ENCODE measurements at regions not wholly inside any gene's neighbourhood (a gene's known extent, or its start where the extent isn't known, plus 50 kb on each side); places are given as distances from the start of the nearest gene placed in this dataset.
"Not testable (repeated sequence)": the region's sequence is repeated elsewhere in the genome, so short reads cannot be mapped to it uniquely, and the experiment has no call there.

GRCh38 chr7:97377713-97378112 is 260.2 kb downstream of the SDHAF3 start:
- no peak for DNase-seq (ENCODE audit: low spot score)

GRCh38 chr7:97381815-97382554 is 264.5 kb downstream of the SDHAF3 start:
- DNase-seq (ENCODE audit: low spot score): no peak

- no peak for DNase-seq (ENCODE audit: low spot score)
Observed at GRCh38 chr7:97390052-97390451, 272.6 kb downstream of the SDHAF3 start.

GRCh38 chr7:97390915-97391593 is 273.6 kb downstream of the SDHAF3 start:
- DNase-seq (ENCODE audit: low spot score): no peak

GRCh38 chr7:97401398-97401797 is 283.9 kb downstream of the SDHAF3 start:
- no peak for DNase-seq (ENCODE audit: low spot score)

- DNase-seq (ENCODE audit: low spot score): no peak
Observed at GRCh38 chr7:97405835-97406234, 288.3 kb downstream of the SDHAF3 start.

GRCh38 chr7:97407106-97407505 is 289.6 kb downstream of the SDHAF3 start:
- DNase-seq (ENCODE audit: low spot score): no peak

GRCh38 chr7:97409346-97409745 is 291.8 kb downstream of the SDHAF3 start:
- DNase-seq (ENCODE audit: low spot score): no peak

GRCh38 chr7:97418312-97418711 is 300.8 kb downstream of the SDHAF3 start:
- DNase-seq (ENCODE audit: low spot score): peak; percentile 26

- no peak for DNase-seq (ENCODE audit: low spot score)
Observed at GRCh38 chr7:97419898-97420297, 302.4 kb downstream of the SDHAF3 start.

- DNase-seq (ENCODE audit: low spot score): peak; percentile 35
Observed at GRCh38 chr7:97421307-97421930, 303.9 kb downstream of the SDHAF3 start.

GRCh38 chr7:97422046-97422445 is 304.5 kb downstream of the SDHAF3 start:
- DNase-seq (ENCODE audit: low spot score): no peak

- DNase-seq (ENCODE audit: low spot score): no peak
Observed at GRCh38 chr7:97430006-97430405, 301.9 kb upstream of the TAC1 start.

GRCh38 chr7:97439637-97440214 is 292.2 kb upstream of the TAC1 start:
- DNase-seq (ENCODE audit: low spot score): no peak

GRCh38 chr7:97446361-97446760 is 285.5 kb upstream of the TAC1 start:
- DNase-seq (ENCODE audit: low spot score): no peak

- DNase-seq (ENCODE audit: low spot score): not testable (repeated sequence)
Observed at GRCh38 chr7:97449448-97449847, 282.4 kb upstream of the TAC1 start.

- no peak for DNase-seq (ENCODE audit: low spot score)
Observed at GRCh38 chr7:97450516-97450915, 281.4 kb upstream of the TAC1 start.

- DNase-seq (ENCODE audit: low spot score): no peak
Observed at GRCh38 chr7:97454636-97455035, 277.2 kb upstream of the TAC1 start.

GRCh38 chr7:97457054-97457453 is 274.8 kb upstream of the TAC1 start:
- DNase-seq (ENCODE audit: low spot score): no peak

- no peak for DNase-seq (ENCODE audit: low spot score)
Observed at GRCh38 chr7:97460433-97460832, 271.5 kb upstream of the TAC1 start.

GRCh38 chr7:97461596-97461995 is 270.3 kb upstream of the TAC1 start:
- no peak for DNase-seq (ENCODE audit: low spot score)

GRCh38 chr7:97466071-97466470 is 265.8 kb upstream of the TAC1 start:
- DNase-seq (ENCODE audit: low spot score): no peak

All from iPS-NIHi11 (cell line).